Hepatocyte (in vitro differentiated cells): ENCODE measurements at regions not wholly inside any gene's neighbourhood (a gene's known extent, or its start where the extent isn't known, plus 50 kb on each side); places are given as distances from the start of the nearest gene placed in this dataset.

ENCODE experiments used
- CTCF ChIP-seq: fragments of 200-600 bp; sonication (generic); IDR thresholded peaks from 2 replicates; pipeline ENCODE4 v1.5.1; 2016; ENCODE audit warnings: antibody characterized with exemption, mild to moderate bottlenecking; ENCODE audit not compliant: poor library complexity
- EZH2 ChIP-seq: fragments of 200-600 bp; sonication (generic); IDR thresholded peaks from 2 replicates; pipeline ENCODE4 v1.6.1; 2016; ENCODE audit warnings: antibody characterized with exemption, mild to moderate bottlenecking, borderline replicate concordance

- TF ChIP-seq CTCF = no peak
- TF ChIP-seq EZH2 = no peak
Observed at GRCh38 chr2:22950431-22950830, 434.5 kb upstream of the KLHL29 start.
